AG09309 (cell line): ENCODE measurements at regions not wholly inside any gene's neighbourhood (a gene's known extent, or its start where the extent isn't known, plus 50 kb on each side); places are given as distances from the start of the nearest gene placed in this dataset.

ENCODE experiments used
- DNase-seq: peaks from one replicate; pipeline ENCODE4 v3.0.0-alpha.2; 2010; ENCODE audit warnings: low read depth
- H3K4me3 ChIP-seq: 2 replicates; pipeline ENCODE4 v1.5.1; 2011; ENCODE audit warnings: mild to moderate bottlenecking, low read depth, low read length, moderate library complexity; ENCODE audit not compliant: control insufficient read depth
- CTCF ChIP-seq: IDR thresholded peaks from 2 replicates; pipeline ENCODE4 v1.5.1; 2011; ENCODE audit warnings: mild to moderate bottlenecking, low read depth, low read length, inconsistent platforms; ENCODE audit not compliant: insufficient read depth, control insufficient read depth; ENCODE audit errors: missing control alignments

- TF ChIP-seq CTCF = no peak
- H3K4me3 ChIP-seq = no peak overlapping the region
- no peak for DNase-seq
These were observed 52.1 kb upstream of the SLC66A3 start for GRCh38 chr2:11102956-11103860.

GRCh38 chr2:11103984-11104793 lies 51.1 kb upstream of the SLC66A3 start:
- no peak overlapping the region for H3K4me3 ChIP-seq
- TF ChIP-seq CTCF = no peak
- DNase-seq = no peak

GRCh38 chr2:11104794-11105660 lies 50.2 kb upstream of the SLC66A3 start:
- no peak for DNase-seq
- TF ChIP-seq CTCF = no peak
- no peak overlapping the region for H3K4me3 ChIP-seq
